NCI-H146 treated with DMSO at 0.1 percent for 48 hours (cell line): ENCODE measurements at regions not wholly inside any gene's neighbourhood (a gene's known extent, or its start where the extent isn't known, plus 50 kb on each side); places are given as distances from the start of the nearest gene placed in this dataset.
"Not testable (repeated sequence)": the region's sequence is repeated elsewhere in the genome, so short reads cannot be mapped to it uniquely, and the experiment has no call there.

Experiments
- DNase-seq: peaks from one replicate; lab custom pipeline; 2025; ENCODE audit not compliant: unreplicated experiment; lab: John Stamatoyannopoulos, UW

- no peak for DNase-seq
Observed at GRCh38 chr10:8830876-8831275, 776.4 kb downstream of the GATA3 start.

- no peak for DNase-seq
Observed at GRCh38 chr10:8835453-8836167, 781.1 kb downstream of the GATA3 start.

GRCh38 chr10:8840356-8840755, 785.9 kb downstream of the GATA3 start:
- no peak for DNase-seq

GRCh38 chr10:8844141-8844540, 789.7 kb downstream of the GATA3 start:
- no peak for DNase-seq

GRCh38 chr10:8852546-8852945, 798.1 kb downstream of the GATA3 start:
- no peak for DNase-seq

GRCh38 chr10:8853048-8853447, 798.6 kb downstream of the GATA3 start:
- no peak for DNase-seq

- DNase-seq = not testable (repeated sequence)
Observed at GRCh38 chr10:8868924-8869323, 814.4 kb downstream of the GATA3 start.

- no peak for DNase-seq
Observed at GRCh38 chr10:8873310-8873709, 818.8 kb downstream of the GATA3 start.

GRCh38 chr10:8874268-8874667, 819.8 kb downstream of the GATA3 start:
- no peak for DNase-seq

- no peak for DNase-seq
Observed at GRCh38 chr10:8874972-8875371, 820.5 kb downstream of the GATA3 start.

GRCh38 chr10:8876171-8876570, 821.7 kb downstream of the GATA3 start:
- no peak for DNase-seq

GRCh38 chr10:8889538-8889937, 835.0 kb downstream of the GATA3 start:
- no peak for DNase-seq

GRCh38 chr10:8893102-8893501, 838.6 kb downstream of the GATA3 start:
- DNase-seq = no peak

- DNase-seq = no peak
Observed at GRCh38 chr10:8894148-8894547, 839.7 kb downstream of the GATA3 start.

GRCh38 chr10:8897769-8898168, 843.3 kb downstream of the GATA3 start:
- no peak for DNase-seq

- DNase-seq = no peak
Observed at GRCh38 chr10:8898745-8899330, 844.4 kb downstream of the GATA3 start.

- no peak for DNase-seq
Observed at GRCh38 chr10:8902926-8903325, 848.4 kb downstream of the GATA3 start.

- no peak for DNase-seq
Observed at GRCh38 chr10:8908013-8908412, 853.5 kb downstream of the GATA3 start.

- DNase-seq = no peak
Observed at GRCh38 chr10:8910314-8910713, 855.8 kb downstream of the GATA3 start.

- DNase-seq = no peak
Observed at GRCh38 chr10:8911032-8911431, 856.5 kb downstream of the GATA3 start.

GRCh38 chr10:8912108-8912507, 857.6 kb downstream of the GATA3 start:
- no peak for DNase-seq

GRCh38 chr10:8913720-8914119, 859.2 kb downstream of the GATA3 start:
- DNase-seq = no peak

GRCh38 chr10:8919280-8919679, 864.8 kb downstream of the GATA3 start:
- no peak for DNase-seq
